ENCODE measurements at regions not wholly inside any gene's neighbourhood (a gene's known extent, or its start where the extent isn't known, plus 50 kb on each side); places are given as distances from the start of the nearest gene placed in this dataset.

- no peak for DNase-seq
Observed at GRCh38 chr12:86860776-86861175, 604.6 kb upstream of the MGAT4C start.

GRCh38 chr12:86852451-86852850, 596.3 kb upstream of the MGAT4C start:
- no peak for DNase-seq

GRCh38 chr12:86838711-86839110, 582.5 kb upstream of the MGAT4C start:
- DNase-seq, result no peak

- no peak for DNase-seq
Observed at GRCh38 chr12:86838260-86838659, 582.1 kb upstream of the MGAT4C start.

- no peak for DNase-seq
Observed at GRCh38 chr12:86837246-86837645, 581.1 kb upstream of the MGAT4C start.

- no peak for DNase-seq
Observed at GRCh38 chr12:86834217-86834616, 578.0 kb upstream of the MGAT4C start.

GRCh38 chr12:86827409-86827808, 571.2 kb upstream of the MGAT4C start:
- DNase-seq, result no peak

GRCh38 chr12:86826051-86826450, 569.9 kb upstream of the MGAT4C start:
- DNase-seq, result no peak

GRCh38 chr12:86801439-86801838, 545.2 kb upstream of the MGAT4C start:
- no peak for DNase-seq

- DNase-seq, result no peak
Observed at GRCh38 chr12:86799616-86800015, 543.4 kb upstream of the MGAT4C start.

- DNase-seq, result no peak
Observed at GRCh38 chr12:86796550-86796949, 540.4 kb upstream of the MGAT4C start.

- DNase-seq, result no peak
Observed at GRCh38 chr12:86788661-86789060, 532.5 kb upstream of the MGAT4C start.

GRCh38 chr12:86787419-86787818, 531.2 kb upstream of the MGAT4C start:
- no peak for DNase-seq

GRCh38 chr12:86777325-86777724, 521.1 kb upstream of the MGAT4C start:
- DNase-seq, result no peak

GRCh38 chr12:86774841-86775388, 518.7 kb upstream of the MGAT4C start:
- no peak for DNase-seq

GRCh38 chr12:86772696-86773095, 516.5 kb upstream of the MGAT4C start:
- no peak for DNase-seq

- no peak for DNase-seq
Observed at GRCh38 chr12:86770871-86771270, 514.7 kb upstream of the MGAT4C start.

- DNase-seq, result no peak
Observed at GRCh38 chr12:86748894-86749293, 492.7 kb upstream of the MGAT4C start.

- no peak for DNase-seq
Observed at GRCh38 chr12:86744547-86745212, 488.5 kb upstream of the MGAT4C start.

GRCh38 chr12:86743875-86744536, 487.8 kb upstream of the MGAT4C start:
- no peak for DNase-seq

- DNase-seq, result no peak
Observed at GRCh38 chr12:86741531-86741930, 485.3 kb upstream of the MGAT4C start.

- DNase-seq, result no peak
Observed at GRCh38 chr12:86735851-86736250, 479.7 kb upstream of the MGAT4C start.

GRCh38 chr12:86735072-86735471, 478.9 kb upstream of the MGAT4C start:
- DNase-seq, result no peak

- DNase-seq, result no peak
Observed at GRCh38 chr12:86730233-86730632, 474.0 kb upstream of the MGAT4C start.

GRCh38 chr12:86729739-86730138, 473.5 kb upstream of the MGAT4C start:
- no peak for DNase-seq

Measured in bone marrow (tissue), 2 donors.